Common myeloid progenitor, CD34-positive (primary cell): ENCODE measurements at regions not wholly inside any gene's neighbourhood (a gene's known extent, or its start where the extent isn't known, plus 50 kb on each side); places are given as distances from the start of the nearest gene placed in this dataset.

ENCODE experiments used
- CTCF ChIA-PET: fragments of 350-600 bp; sonication (Branson Sonifier 250); formaldehyde crosslinking; loops from one replicate; lab custom pipeline; 2021; ENCODE audit warnings: antibody characterized with exemption; lab: Charles Lee
- POLR2A ChIA-PET: fragments of 350-600 bp; sonication (Branson Sonifier 250); formaldehyde crosslinking; loops from one replicate; lab custom pipeline; 2021; ENCODE audit warnings: antibody characterized with exemption; lab: Charles Lee
- DNase-seq, 3 donors: peaks; one replicate each; pipeline versions ENCODE4 v3.0.0 to v3.0.0-alpha.2; 2013
- H3K27ac ChIP-seq, 2 experiments: 1 replicate in 1 of 2; 2 replicates in 1 of 2; pipeline ENCODE4 v1.7.0; 2013; ENCODE audit warnings: inconsistent platforms in 2 of 2, low read length in 2 of 2, mild to moderate bottlenecking in 2 of 2, low read depth in 1 of 2, moderate library complexity in 1 of 2; ENCODE audit not compliant: severe bottlenecking in 2 of 2, insufficient read depth in 1 of 2, poor library complexity in 1 of 2
- H3K27me3 ChIP-seq, 5 experiments: replicated peaks in 2 of 5; 1 replicate in 3 of 5; 2 replicates in 2 of 5; pipeline versions ENCODE4 v1.6.1 to v1.7.0; 2013; ENCODE audit warnings: low read length in 4 of 5, mild to moderate bottlenecking in 2 of 5, moderate library complexity in 2 of 5, inconsistent platforms in 1 of 5; ENCODE audit not compliant: insufficient read depth in 5 of 5, control insufficient read depth in 4 of 5
- H3K36me3 ChIP-seq, 4 experiments: 1 replicate in 2 of 4; 2 replicates in 2 of 4; pipeline versions ENCODE4 v1.6.1 to v1.7.0; 2013; ENCODE audit warnings: low read length in 3 of 4, control low read depth in 1 of 4, mild to moderate bottlenecking in 1 of 4; ENCODE audit not compliant: control insufficient read depth in 4 of 4, insufficient read depth in 4 of 4
- H3K4me1 ChIP-seq, 4 experiments: 1 replicate in 3 of 4; 2 replicates in 1 of 4; pipeline versions ENCODE4 v1.6.1 to v1.7.1; 2013; ENCODE audit warnings: low read length in 3 of 4, mild to moderate bottlenecking in 3 of 4, control low read depth in 1 of 4, inconsistent platforms in 1 of 4, moderate library complexity in 1 of 4; ENCODE audit not compliant: control insufficient read depth in 4 of 4, insufficient read depth in 4 of 4; ENCODE audit errors: control extremely low read depth in 1 of 4
- H3K4me3 ChIP-seq, 7 experiments: 1 replicate in 4 of 7; 2 replicates in 3 of 7; pipeline versions ENCODE4 v1.5.1 to v1.7.0; 2013; ENCODE audit warnings: mild to moderate bottlenecking in 7 of 7, low read length in 6 of 7, moderate library complexity in 6 of 7, inconsistent platforms in 2 of 7, low read depth in 2 of 7, control low read depth in 1 of 7; ENCODE audit not compliant: insufficient read depth in 4 of 7, control insufficient read depth in 1 of 7; ENCODE audit errors: extremely low read depth in 1 of 7
- H3K9me3 ChIP-seq, 5 experiments: 1 replicate in 4 of 5; 2 replicates in 1 of 5; pipeline versions ENCODE4 v1.6.1 to v1.7.1; 2013; ENCODE audit warnings: low read length in 4 of 5, mild to moderate bottlenecking in 2 of 5, inconsistent platforms in 1 of 5, low read depth in 1 of 5, moderate library complexity in 1 of 5; ENCODE audit not compliant: control insufficient read depth in 4 of 5, insufficient read depth in 2 of 5; ENCODE audit errors: control extremely low read depth in 1 of 5
- WGBS: methylation state at CpG from one replicate; pipeline ENCODE4 v1.1.5; 2013; ENCODE audit not compliant: insufficient coverage; 5-methylcytosine and 5-hydroxymethylcytosine counted together

DNA sequence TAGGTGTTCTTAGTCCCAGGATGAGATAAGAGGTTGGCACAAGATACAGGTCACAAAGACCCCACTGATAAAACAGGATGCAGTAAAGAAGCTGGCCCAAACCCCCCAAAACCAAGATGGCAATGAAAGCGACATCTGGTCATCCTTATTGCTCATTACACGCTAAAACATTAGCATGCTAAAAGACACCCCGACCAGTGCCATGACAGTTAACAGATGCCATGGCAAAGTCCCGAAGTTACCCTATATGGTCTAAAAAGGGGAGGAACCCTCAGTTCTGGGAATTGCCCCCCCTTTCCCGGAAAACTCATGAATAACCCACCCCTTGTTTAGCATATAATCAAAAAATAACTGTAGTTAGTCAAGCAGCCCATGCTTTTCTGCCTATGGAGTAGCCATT, 251.1 kb downstream of the SLC4A3 start:
- H3K27me3 ChIP-seq = no peaks in the 10 kb centered on the region
- no peak for DNase-seq
- no peak overlapping the region for H3K27ac ChIP-seq
- WGBS = 100% methylated on average over 4 of the region's 5 CpGs
- no peak overlapping the region for H3K4me3 ChIP-seq
- H3K4me1 ChIP-seq = no peaks in the 10 kb centered on the region
- H3K9me3 ChIP-seq = no peaks in the 10 kb centered on the region
- ChIA-PET CTCF (no interaction called here), POLR2A (no interaction called here)
- H3K36me3 ChIP-seq = no peaks in the 10 kb centered on the region

DNA sequence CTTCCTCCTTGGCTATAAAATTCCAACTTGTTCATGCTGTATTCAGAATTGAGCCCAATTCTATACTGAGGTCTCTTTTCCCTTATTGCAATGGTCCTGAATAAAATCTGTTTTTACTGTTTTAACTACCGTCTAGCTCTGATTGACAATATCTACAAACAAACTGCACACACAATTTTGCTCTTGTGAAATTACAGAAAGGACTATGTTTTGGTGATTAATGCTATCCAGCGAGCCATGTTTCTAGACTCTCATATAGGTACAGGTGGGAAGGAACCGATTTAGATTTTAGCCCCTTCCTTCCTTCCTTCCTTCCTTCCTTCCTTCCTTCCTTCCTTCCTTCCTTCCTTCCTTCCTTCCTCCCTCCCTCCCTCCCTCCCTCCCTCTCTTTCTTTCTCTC, 254.4 kb downstream of the SLC4A3 start:
- ChIA-PET POLR2A (no interaction called here), CTCF (no interaction called here)
- Histone ChIP-seq H3K27ac (no peak overlapping the region), H3K4me1 (no peaks in the 10 kb centered on the region), H3K4me3 (no peak overlapping the region), H3K27me3 (no peaks in the 10 kb centered on the region), H3K36me3 (no peaks in the 10 kb centered on the region), H3K9me3 (no peaks in the 10 kb centered on the region)
- no CpG with 5 or more reads among the region's 3 CpGs for WGBS
- no peak for DNase-seq

DNA sequence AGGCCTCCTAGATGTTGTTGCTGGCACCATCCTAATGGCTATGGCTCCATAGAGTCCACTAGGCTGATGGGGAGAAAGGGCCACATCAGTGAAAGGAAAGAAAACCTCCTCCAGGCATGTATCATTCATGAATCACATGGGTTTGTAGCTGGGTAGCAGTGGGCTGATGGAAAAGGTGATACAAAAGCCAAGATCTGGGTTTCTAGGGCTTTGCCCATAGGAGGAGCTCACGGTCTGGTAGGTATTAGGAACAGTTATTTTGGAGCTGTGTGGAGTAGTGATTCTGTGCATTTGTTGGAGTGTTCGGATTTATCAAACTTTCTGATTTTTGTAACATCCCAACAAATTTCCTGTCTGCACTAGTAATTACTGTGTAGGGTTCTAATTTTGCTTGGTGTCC, 259.2 kb downstream of the SLC4A3 start:
- ChIA-PET CTCF (no interaction called here), POLR2A (no interaction called here)
- WGBS = no CpG with 5 or more reads among the region's 2 CpGs
- H3K27ac ChIP-seq = no peak overlapping the region
- no peaks in the 10 kb centered on the region for H3K36me3 ChIP-seq
- no peak overlapping the region for H3K4me3 ChIP-seq
- no peaks in the 10 kb centered on the region for H3K4me1 ChIP-seq
- H3K27me3 ChIP-seq = no peaks in the 10 kb centered on the region
- DNase-seq = no peak
- H3K9me3 ChIP-seq = no peaks in the 10 kb centered on the region

DNA sequence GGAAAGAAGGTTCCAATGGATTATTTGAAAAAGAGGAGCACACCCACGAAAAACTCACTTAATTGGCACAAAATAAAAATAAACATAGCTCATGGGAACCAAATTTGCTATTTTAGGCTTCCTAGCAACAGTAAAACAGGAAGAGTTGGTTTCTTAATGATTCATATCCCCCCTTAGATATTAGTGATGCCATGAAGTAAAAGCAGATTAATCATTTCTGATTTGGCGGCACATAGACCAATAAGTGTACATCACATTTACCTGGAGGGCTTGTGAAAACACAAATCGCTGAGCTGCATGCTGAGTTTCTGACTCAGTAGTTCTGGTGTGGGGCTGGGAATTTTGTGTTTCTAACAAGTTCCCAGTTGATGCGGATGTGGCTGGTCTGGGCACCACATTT, 260.4 kb downstream of the SLC4A3 start:
- no peaks in the 10 kb centered on the region for H3K4me1 ChIP-seq
- WGBS = 92% methylated on average over 2 of the region's 4 CpGs
- DNase-seq = no peak
- ChIA-PET POLR2A (no interaction called here), CTCF (no interaction called here)
- no peak overlapping the region for H3K4me3 ChIP-seq
- no peaks in the 10 kb centered on the region for H3K36me3 ChIP-seq
- H3K27me3 ChIP-seq = no peaks in the 10 kb centered on the region
- H3K27ac ChIP-seq = no peak overlapping the region
- peaks cover 0 to 1% (median 0%) of the 10 kb centered on the region in 5 experiments for H3K9me3 ChIP-seq

GRCh38 chr2:219893541-219893940, 266.1 kb downstream of the SLC4A3 start:
- no peaks in the 10 kb centered on the region for H3K4me1 ChIP-seq
- no peaks in the 10 kb centered on the region for H3K27me3 ChIP-seq
- H3K9me3 ChIP-seq = peaks cover 0 to 1% (median 0%) of the 10 kb centered on the region in 5 experiments
- CTCF ChIA-PET = no interaction called here
- H3K4me3 ChIP-seq = no peak overlapping the region
- H3K27ac ChIP-seq = no peak overlapping the region
- WGBS = 92% methylated on average over 2 of the region's 2 CpGs
- no peaks in the 10 kb centered on the region for H3K36me3 ChIP-seq
- POLR2A ChIA-PET = no interaction called here
- DNase-seq = no peak

DNA sequence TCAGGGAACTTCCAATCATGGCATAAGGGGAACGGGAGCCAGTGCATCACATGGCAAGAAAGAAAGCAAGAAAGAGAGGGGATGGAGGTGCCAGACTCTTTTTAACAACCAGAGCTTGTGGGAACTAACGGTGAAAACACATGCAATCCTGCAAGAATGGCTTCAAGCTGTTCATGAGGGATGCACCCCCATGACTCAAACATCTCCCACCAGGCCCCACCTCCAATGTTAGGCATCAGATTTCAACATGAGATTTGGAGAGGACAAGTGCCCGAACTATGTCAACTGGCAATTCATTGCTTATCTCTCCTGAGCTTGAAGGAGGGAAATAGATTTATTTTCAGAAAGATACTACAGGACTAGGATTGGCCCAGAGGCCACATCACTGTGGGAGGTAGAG, 270.0 kb downstream of the SLC4A3 start:
- Histone ChIP-seq H3K4me1 (no peaks in the 10 kb centered on the region), H3K36me3 (no peaks in the 10 kb centered on the region), H3K27me3 (no peaks in the 10 kb centered on the region), H3K9me3 (peaks cover 0 to under 1% (median 0%) of the 10 kb centered on the region in 5 experiments), H3K4me3 (no peak overlapping the region), H3K27ac (no peak overlapping the region)
- DNase-seq = no peak
- 50% methylated on average over 2 of the region's 3 CpGs for WGBS
- ChIA-PET CTCF (no interaction called here), POLR2A (no interaction called here)

DNA sequence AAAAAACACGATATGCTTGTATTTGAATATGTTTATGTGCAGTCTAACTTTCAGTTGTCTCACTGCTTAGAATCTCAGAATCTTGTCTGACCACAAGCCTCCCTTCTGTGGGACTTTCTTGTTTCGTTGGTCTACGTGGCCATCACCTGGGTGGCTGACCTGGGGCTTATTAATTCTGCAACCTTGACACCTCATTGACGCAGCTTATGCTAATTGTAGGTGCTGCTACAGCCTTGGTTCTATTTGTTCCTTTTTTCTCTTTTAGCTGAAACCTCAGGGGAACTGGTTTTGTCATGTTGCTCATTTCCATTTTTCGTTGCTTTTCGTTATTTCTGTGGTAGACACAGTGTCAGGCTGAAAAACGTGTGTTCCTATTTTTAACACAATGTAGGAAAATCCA, 273.7 kb downstream of the SLC4A3 start:
- Histone ChIP-seq H3K36me3 (no peaks in the 10 kb centered on the region), H3K4me3 (no peak overlapping the region), H3K27me3 (no peaks in the 10 kb centered on the region), H3K27ac (no peak overlapping the region), H3K9me3 (no peaks in the 10 kb centered on the region), H3K4me1 (no peaks in the 10 kb centered on the region)
- DNase-seq = no peak
- ChIA-PET POLR2A (no interaction called here), CTCF (no interaction called here)
- whole genome bisulfite sequencing = 74% methylated on average over 4 of the region's 7 CpGs
